ENCODE measurements at regions not wholly inside any gene's neighbourhood (a gene's known extent, or its start where the extent isn't known, plus 50 kb on each side); places are given as distances from the start of the nearest gene placed in this dataset.

- no peaks in the 10 kb centered on the region for H4K20me1 ChIP-seq (ENCODE audit: insufficient read depth, low read length)
- no peak for DNase-seq (ENCODE audit: insufficient read length, low spot score, missing footprints)
- no peak for TF ChIP-seq CTCF (IDR thresholded peaks at IDR 0.05; ENCODE audit: extremely low read depth, low read depth, low read length)
- H3K27me3 ChIP-seq (ENCODE audit: insufficient read depth, low read length): no peaks in the 10 kb centered on the region
- H3K4me2 ChIP-seq (ENCODE audit: insufficient read depth, low read length): no peak overlapping the region
- no peak overlapping the region for H3K4me3 ChIP-seq (ENCODE audit: insufficient read depth, low read length)
- H3K9me3 ChIP-seq (ENCODE audit: low read depth, low read length): no peaks in the 10 kb centered on the region
- no peak overlapping the region for H3K27ac ChIP-seq (ENCODE audit: low read depth, low read length)
- H3K79me2 ChIP-seq (ENCODE audit: insufficient read depth, low read length): no peaks in the 10 kb centered on the region
- H2AFZ ChIP-seq (ENCODE audit: low read length): no peak overlapping the region
- H3K4me1 ChIP-seq (ENCODE audit: insufficient read depth, low read length): no peaks in the 10 kb centered on the region
- no peaks in the 10 kb centered on the region for H3K36me3 ChIP-seq (ENCODE audit: insufficient read depth, low read length)
Measured at GRCh38 chr5:112612663-112613062, 125.0 kb upstream of the APC start.

GRCh38 chr5:112614285-112614684 lies 123.4 kb upstream of the APC start:
- no peaks in the 10 kb centered on the region for H3K27me3 ChIP-seq (ENCODE audit: insufficient read depth, low read length)
- H3K4me1 ChIP-seq (ENCODE audit: insufficient read depth, low read length): no peaks in the 10 kb centered on the region
- no peak overlapping the region for H2AFZ ChIP-seq (ENCODE audit: low read length)
- no peak for DNase-seq (ENCODE audit: insufficient read length, low spot score, missing footprints)
- H3K4me2 ChIP-seq (ENCODE audit: insufficient read depth, low read length): no peak overlapping the region
- no peak overlapping the region for H3K27ac ChIP-seq (ENCODE audit: low read depth, low read length)
- no peak for TF ChIP-seq CTCF (IDR thresholded peaks at IDR 0.05; ENCODE audit: extremely low read depth, low read depth, low read length)
- no peaks in the 10 kb centered on the region for H4K20me1 ChIP-seq (ENCODE audit: insufficient read depth, low read length)
- no peak overlapping the region for H3K4me3 ChIP-seq (ENCODE audit: insufficient read depth, low read length)
- no peaks in the 10 kb centered on the region for H3K36me3 ChIP-seq (ENCODE audit: insufficient read depth, low read length)
- H3K79me2 ChIP-seq (ENCODE audit: insufficient read depth, low read length): no peaks in the 10 kb centered on the region
- H3K9me3 ChIP-seq (ENCODE audit: low read depth, low read length): no peaks in the 10 kb centered on the region

GRCh38 chr5:112614986-112615385 lies 122.7 kb upstream of the APC start:
- H3K27ac ChIP-seq (ENCODE audit: low read depth, low read length): no peak overlapping the region
- TF ChIP-seq CTCF (IDR thresholded peaks at IDR 0.05; ENCODE audit: extremely low read depth, low read depth, low read length): no peak
- H4K20me1 ChIP-seq (ENCODE audit: insufficient read depth, low read length): no peaks in the 10 kb centered on the region
- H3K4me2 ChIP-seq (ENCODE audit: insufficient read depth, low read length): no peak overlapping the region
- no peak for DNase-seq (ENCODE audit: insufficient read length, low spot score, missing footprints)
- no peak overlapping the region for H3K4me3 ChIP-seq (ENCODE audit: insufficient read depth, low read length)
- no peaks in the 10 kb centered on the region for H3K9me3 ChIP-seq (ENCODE audit: low read depth, low read length)
- H3K36me3 ChIP-seq (ENCODE audit: insufficient read depth, low read length): no peaks in the 10 kb centered on the region
- H3K4me1 ChIP-seq (ENCODE audit: insufficient read depth, low read length): no peaks in the 10 kb centered on the region
- no peak overlapping the region for H2AFZ ChIP-seq (ENCODE audit: low read length)
- no peaks in the 10 kb centered on the region for H3K79me2 ChIP-seq (ENCODE audit: insufficient read depth, low read length)
- no peaks in the 10 kb centered on the region for H3K27me3 ChIP-seq (ENCODE audit: insufficient read depth, low read length)

- TF ChIP-seq CTCF (IDR thresholded peaks at IDR 0.05; ENCODE audit: extremely low read depth, low read depth, low read length): no peak
- Histone ChIP-seq H3K9me3 (ENCODE audit: low read depth, low read length) (no peaks in the 10 kb centered on the region), H3K27me3 (ENCODE audit: insufficient read depth, low read length) (no peaks in the 10 kb centered on the region), H3K79me2 (ENCODE audit: insufficient read depth, low read length) (no peaks in the 10 kb centered on the region), H3K4me1 (ENCODE audit: insufficient read depth, low read length) (no peaks in the 10 kb centered on the region), H3K4me2 (ENCODE audit: insufficient read depth, low read length) (peak overlapping the region; percentile 65), H4K20me1 (ENCODE audit: insufficient read depth, low read length) (no peaks in the 10 kb centered on the region), H2AFZ (ENCODE audit: low read length) (no peak overlapping the region), H3K27ac (ENCODE audit: low read depth, low read length) (no peak overlapping the region), H3K4me3 (ENCODE audit: insufficient read depth, low read length) (peak overlapping the region; percentile 47), H3K36me3 (ENCODE audit: insufficient read depth, low read length) (no peaks in the 10 kb centered on the region)
- no peak for DNase-seq (ENCODE audit: insufficient read length, low spot score, missing footprints)
Measured at GRCh38 chr5:112616812-112617547, 120.7 kb upstream of the APC start.

Data from osteoblast (primary cell).